H1 (cell line): ENCODE measurements at regions not wholly inside any gene's neighbourhood (a gene's known extent, or its start where the extent isn't known, plus 50 kb on each side); places are given as distances from the start of the nearest gene placed in this dataset.

Experiments used
- BACH1 ChIP-seq: IDR thresholded peaks from 2 replicates; pipeline ENCODE4 v1.6.1; 2012; ENCODE audit warnings: low read length, improper control_type of control experiment
- RXRA ChIP-seq: IDR thresholded peaks from 2 replicates; pipeline ENCODE4 v1.6.1; 2011; ENCODE audit warnings: low read depth, mild to moderate bottlenecking, low read length, moderate library complexity; ENCODE audit not compliant: insufficient read depth
- SRF ChIP-seq: IDR thresholded peaks from 2 replicates; pipeline ENCODE4 v1.6.1; 2011; ENCODE audit warnings: mild to moderate bottlenecking, low read depth, low read length, moderate library complexity

DNA sequence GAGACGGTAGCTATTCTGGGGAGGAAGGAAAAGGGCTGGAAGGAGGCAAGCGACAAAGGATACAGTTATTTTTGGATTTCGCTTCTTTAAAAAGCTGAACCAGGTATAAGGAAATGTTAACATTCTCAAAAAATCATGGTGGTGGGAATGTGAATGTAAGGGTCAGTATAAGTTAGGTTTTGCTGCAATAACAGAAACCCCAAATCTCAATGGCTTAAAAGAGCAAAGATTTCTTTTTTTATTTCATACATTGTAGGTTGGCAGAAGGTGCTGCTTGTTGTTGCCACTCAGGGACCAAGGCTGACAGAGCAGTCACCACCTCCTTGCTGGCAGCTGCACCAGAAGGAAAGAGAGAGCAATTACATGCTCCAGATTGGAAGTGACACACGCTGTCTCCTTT lies 176.3 kb upstream of the LPP start (continued):
- no peak for TF ChIP-seq RXRA
- no peak for TF ChIP-seq SRF
- no peak for TF ChIP-seq BACH1
